HG03196 (cell line): ENCODE measurements at regions not wholly inside any gene's neighbourhood (a gene's known extent, or its start where the extent isn't known, plus 50 kb on each side); places are given as distances from the start of the nearest gene placed in this dataset.

Experiments
- ATAC-seq: cut with Tn5 transposase; IDR thresholded peaks from one replicate; pipeline ENCODE4 v1.9.1; 2021; ENCODE audit not compliant: unreplicated experiment

DNA sequence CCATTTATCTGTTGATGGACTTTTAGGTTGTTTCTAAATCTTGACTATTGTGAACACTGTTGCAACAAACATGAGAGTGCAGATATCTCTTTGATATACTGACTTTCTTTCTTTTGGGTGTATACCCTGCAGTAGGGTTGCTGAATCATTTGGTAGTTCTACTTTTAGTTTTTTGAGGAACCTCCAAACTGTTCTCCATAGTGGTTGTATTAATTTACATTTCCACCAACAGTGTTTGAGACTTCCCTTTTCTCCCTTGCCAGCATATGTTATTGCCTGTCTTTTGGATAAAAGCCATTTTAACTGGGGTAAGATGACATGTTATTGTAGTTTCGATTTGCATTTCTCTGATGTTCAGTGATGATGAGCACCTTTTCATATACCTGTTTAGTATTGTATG lies 330.0 kb downstream of the DDX10 start:
- no peak for ATAC-seq

GRCh38 chr11:108997826-108998225 lies 333.0 kb downstream of the DDX10 start:
- no peak for ATAC-seq

DNA sequence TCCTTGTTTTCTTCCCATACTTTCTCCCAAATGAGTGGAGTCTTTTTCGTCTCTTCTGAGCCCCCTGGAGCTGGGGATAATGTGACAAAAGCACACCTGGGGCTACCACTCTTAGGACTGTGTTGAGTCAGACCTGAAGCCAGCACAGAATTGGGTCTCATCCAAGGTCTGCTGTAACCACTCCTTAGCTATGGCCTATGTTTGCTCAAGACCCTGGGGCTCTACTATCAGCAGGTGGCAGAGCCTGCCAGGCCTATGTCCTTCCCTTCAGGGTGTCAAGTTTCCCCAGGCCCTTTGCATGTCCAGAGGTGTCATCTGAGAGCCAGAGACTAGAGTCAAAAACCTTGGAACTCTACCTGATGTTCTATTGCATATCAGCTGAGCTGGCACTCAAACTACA lies 335.7 kb downstream of the DDX10 start:
- ATAC-seq, result no peak

- ATAC-seq, result no peak
These were observed 336.7 kb downstream of the DDX10 start for GRCh38 chr11:109001585-109001984.

DNA sequence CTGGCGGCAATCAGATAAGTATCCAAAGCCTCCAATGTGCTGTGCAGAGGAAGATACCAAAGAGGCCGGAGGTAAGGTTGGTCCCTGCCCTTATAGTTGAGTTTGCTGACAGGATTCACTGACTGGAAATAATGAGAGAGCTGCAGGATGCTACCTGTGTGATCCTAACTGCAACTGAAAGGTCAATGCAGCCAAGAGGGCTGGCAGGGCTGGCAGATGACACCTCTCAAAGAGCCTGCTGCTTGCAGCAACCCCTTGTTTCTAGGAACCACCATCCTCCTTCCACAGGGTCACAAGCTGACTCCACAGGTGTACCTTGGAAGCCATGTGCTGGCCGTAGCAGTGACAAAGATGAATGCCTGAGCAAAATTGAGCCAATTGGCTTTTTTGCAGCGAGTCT lies 348.1 kb downstream of the DDX10 start:
- ATAC-seq, result no peak

- ATAC-seq, result no peak
These were observed 350.4 kb downstream of the DDX10 start for GRCh38 chr11:109015283-109015682.

GRCh38 chr11:109016724-109017123 lies 351.9 kb downstream of the DDX10 start:
- no peak for ATAC-seq

- ATAC-seq, result no peak
These were observed 352.6 kb downstream of the DDX10 start for GRCh38 chr11:109017489-109017888.

- ATAC-seq, result no peak
These were observed 353.8 kb downstream of the DDX10 start for GRCh38 chr11:109018639-109019038.

GRCh38 chr11:109019342-109019936 lies 354.6 kb downstream of the DDX10 start:
- no peak for ATAC-seq

GRCh38 chr11:109023036-109023435 lies 358.2 kb downstream of the DDX10 start:
- no peak for ATAC-seq

DNA sequence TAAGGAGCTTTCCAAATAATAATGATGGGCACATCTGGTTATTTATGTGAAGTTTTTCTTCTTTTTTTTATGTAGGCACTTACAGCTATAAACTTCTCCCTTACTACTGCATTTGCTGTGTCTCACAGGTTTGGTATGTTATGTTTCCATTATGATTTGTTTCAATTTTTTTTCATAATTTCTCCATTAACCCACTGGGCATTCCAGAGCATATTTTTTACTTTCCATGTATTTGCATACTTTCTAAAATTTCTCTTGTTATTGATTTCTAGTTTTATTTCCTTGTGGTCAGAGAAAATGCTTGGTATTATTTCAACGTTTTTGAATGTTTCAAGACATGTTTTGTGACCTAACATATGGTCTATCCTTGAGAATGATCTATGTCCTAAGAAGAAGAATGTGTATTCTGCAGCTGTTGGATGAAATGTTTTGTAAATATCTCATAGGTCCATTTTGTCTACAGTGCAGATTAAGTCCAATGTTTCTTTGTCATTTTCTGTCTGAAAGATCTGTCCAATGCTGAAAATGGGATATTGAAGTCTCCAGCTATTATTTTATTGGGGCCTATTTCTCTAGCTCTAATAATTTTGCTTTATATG lies 362.1 kb downstream of the DDX10 start:
- ATAC-seq, result no peak

DNA sequence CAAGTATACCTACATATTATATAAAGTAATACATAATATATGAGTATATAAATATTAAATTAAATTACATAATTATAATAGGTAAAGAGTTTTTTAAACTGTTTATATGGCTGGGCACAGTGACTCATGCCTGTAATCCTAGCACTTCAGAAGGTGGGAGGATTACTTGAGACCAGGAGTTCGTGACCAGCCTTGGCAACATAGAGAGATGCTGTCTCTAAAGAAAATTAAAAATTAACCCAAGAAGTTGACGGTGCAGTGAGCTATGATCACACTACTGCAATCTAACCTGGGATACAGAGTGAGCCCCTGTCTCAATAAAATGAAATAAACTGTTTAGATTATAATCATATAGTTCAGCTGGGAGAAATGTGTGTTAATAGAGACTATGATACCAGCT lies 363.0 kb downstream of the DDX10 start:
- no peak for ATAC-seq

DNA sequence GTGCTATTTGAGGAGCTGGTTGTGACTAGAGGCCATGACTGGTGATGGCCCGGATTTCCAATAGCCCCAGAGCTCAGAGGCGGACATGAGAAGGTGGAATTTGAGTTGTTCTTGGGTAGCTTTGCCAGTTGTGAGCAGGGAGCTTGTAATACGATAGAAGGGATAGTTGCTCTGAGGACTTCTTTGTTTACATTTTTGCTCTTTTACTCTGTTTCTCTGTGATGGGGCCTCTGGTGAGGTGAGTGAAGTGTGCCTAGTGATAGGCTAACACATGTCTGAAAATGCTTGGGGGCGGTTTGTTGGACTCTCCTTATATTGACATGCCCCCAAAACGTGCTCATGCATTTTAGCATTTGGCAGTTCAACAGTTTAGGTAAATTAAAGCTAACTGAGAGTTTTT lies 365.1 kb downstream of the DDX10 start:
- ATAC-seq, result no peak

DNA sequence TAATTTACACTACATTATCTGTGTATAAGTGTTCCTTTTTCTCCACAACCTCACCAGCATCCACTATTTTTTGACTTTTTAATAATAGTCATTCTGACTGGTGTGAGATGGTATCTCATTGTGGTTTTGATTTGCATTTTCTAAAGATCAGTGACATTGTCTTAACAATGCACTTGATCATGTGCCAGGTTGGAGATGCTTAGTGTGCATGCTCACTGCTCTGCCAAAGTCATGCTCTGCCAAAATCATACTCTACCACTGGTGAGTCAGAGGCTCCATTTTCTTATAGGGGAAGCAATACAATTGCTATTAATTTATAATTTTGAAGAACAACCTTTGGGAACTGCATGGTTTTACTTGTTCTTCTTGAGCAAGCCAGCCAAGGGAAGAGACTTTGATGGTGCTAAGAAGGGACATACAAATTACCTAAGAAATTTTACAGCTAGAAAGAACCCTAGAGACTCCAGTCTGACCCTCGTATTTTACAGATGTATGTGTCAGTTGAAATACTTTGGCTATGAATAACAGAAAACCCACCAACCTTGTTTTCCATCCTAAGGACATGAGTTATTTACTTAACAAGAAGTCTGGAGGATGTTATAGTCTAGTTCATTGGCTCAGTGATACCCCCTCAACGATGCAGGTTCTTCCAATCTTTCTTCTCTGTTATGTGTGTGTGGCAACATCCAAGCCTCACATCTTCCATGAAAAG lies 368.9 kb downstream of the DDX10 start:
- ATAC-seq, result no peak

- ATAC-seq, result no peak
These were observed 369.4 kb downstream of the DDX10 start for GRCh38 chr11:109034339-109034696.

- ATAC-seq, result no peak
These were observed 370.4 kb downstream of the DDX10 start for GRCh38 chr11:109035284-109035683.

- no peak for ATAC-seq
These were observed 371.1 kb downstream of the DDX10 start for GRCh38 chr11:109036011-109036410.

- no peak for ATAC-seq
These were observed 373.2 kb downstream of the DDX10 start for GRCh38 chr11:109037856-109038780.

- ATAC-seq, result no peak
These were observed 374.7 kb downstream of the DDX10 start for GRCh38 chr11:109039611-109040010.

GRCh38 chr11:109040303-109040702 lies 375.4 kb downstream of the DDX10 start:
- no peak for ATAC-seq

GRCh38 chr11:109041876-109042275 lies 377.0 kb downstream of the DDX10 start:
- ATAC-seq, result no peak
